ENCODE measurements at regions not wholly inside any gene's neighbourhood (a gene's known extent, or its start where the extent isn't known, plus 50 kb on each side); places are given as distances from the start of the nearest gene placed in this dataset.

- no peak for TF ChIP-seq CTCF (IDR thresholded peaks at IDR 0.05)
- TF ChIP-seq POLR2A (IDR thresholded peaks at IDR 0.05): no peak
These were observed 77.0 kb upstream of the PRR23C start for GRCh38 chr3:139121513-139122220.
